Erythroblast (primary cell): ENCODE measurements at regions not wholly inside any gene's neighbourhood (a gene's known extent, or its start where the extent isn't known, plus 50 kb on each side); places are given as distances from the start of the nearest gene placed in this dataset.
"Not testable (repeated sequence)": the region's sequence is repeated elsewhere in the genome, so short reads cannot be mapped to it uniquely, and the experiment has no call there.

Experiments
- GATA1 ChIP-seq: IDR thresholded peaks from 2 replicates; pipeline ENCODE4 v1.6.1; 2011; ENCODE audit warnings: low read depth, mild to moderate bottlenecking, control low read depth, low read length, moderate library complexity
- POLR2A ChIP-seq: IDR thresholded peaks from 2 replicates; pipeline ENCODE4 v1.6.1; 2011; ENCODE audit warnings: mild to moderate bottlenecking, low read length

GRCh38 chr14:37786114-37786625 is 190.7 kb downstream of the TTC6 start:
- TF ChIP-seq POLR2A, GATA1: not testable (repeated sequence)
